K562 (cell line): ENCODE measurements at regions not wholly inside any gene's neighbourhood (a gene's known extent, or its start where the extent isn't known, plus 50 kb on each side); places are given as distances from the start of the nearest gene placed in this dataset.

Source experiments
- ATAC-seq: fragments of 200-7000 bp; cut with Tn5 transposase; 3 replicates; pipeline ENCODE4 v1.9.1; 2020; ENCODE audit warnings: moderate library complexity
- BruUV-seq: library from RNA; stranded (reverse); fragments of 400-500 nt; replicated peaks from 2 replicates; lab custom pipeline; 2021; lab: Mats Ljungman, UMichigan
- CTCF ChIA-PET: fragments of 300-600 bp; formaldehyde crosslinking; extraction: SDS; loops from one replicate; lab custom pipeline; 2021; ENCODE audit warnings: low intra/inter-chr PET ratio; lab: Yijun Ruan, JAX
- POLR2A ChIA-PET: fragments of 300-600, 350-650 bp; sonication (Branson Sonifier 250); formaldehyde crosslinking; extraction: SDS; loops from one replicate; lab custom pipeline; 2021; ENCODE audit warnings: antibody characterized with exemption, inconsistent platforms; lab: Yijun Ruan, JAX
- DNase-seq, 4 experiments: peaks; one replicate each; pipeline versions ENCODE4 v3.0.0 to v3.0.0-alpha.2; 2011 to 2018; ENCODE audit warnings: low spot score in 3 of 4, mixed read lengths in 3 of 4; ENCODE audit errors: extremely low read depth in 1 of 4
- FAIRE-seq: peaks from 2 replicates; lab custom pipeline; 2011; peaks lifted over from hg19 to GRCh38; lab: Jason Lieb, UNC
- H2AFZ ChIP-seq: 2 replicates; pipeline ENCODE4 v1.6.0; 2011; ENCODE audit warnings: low read depth, low read length, control low read depth, inconsistent platforms
- H3K27ac ChIP-seq: fragments of 200-600 bp; 3 replicates; pipeline ENCODE4 v1.8.0; 2011; ENCODE audit warnings: low read depth, mild to moderate bottlenecking, control low read depth, inconsistent platforms, low read length, moderate library complexity, mixed read lengths; ENCODE audit errors: extremely low read depth
- H3K27me3 ChIP-seq, 2 experiments: fragments of 300-600 bp in 1 of 2; 2 replicates in 1 of 2; 3 replicates in 1 of 2; pipeline versions ENCODE4 v1.6.0 to v1.8.0; 2011; ENCODE audit warnings: inconsistent platforms in 2 of 2, low read length in 2 of 2, mild to moderate bottlenecking in 1 of 2, mixed read lengths in 1 of 2, moderate library complexity in 1 of 2; ENCODE audit not compliant: control insufficient read depth in 2 of 2, insufficient read depth in 2 of 2
- H3K36me3 ChIP-seq: fragments of 300-600 bp; 3 replicates; pipeline ENCODE4 v1.8.0; 2011; ENCODE audit warnings: mild to moderate bottlenecking, low read length, inconsistent platforms; ENCODE audit not compliant: control insufficient read depth, insufficient read depth
- H3K4me1 ChIP-seq, 2 experiments: fragments of 200-600 bp in 1 of 2; replicated peaks in 1 of 2; 2 replicates in 1 of 2; 3 replicates in 1 of 2; pipeline versions ENCODE4 v1.5.1 to v1.8.0; 2011; ENCODE audit warnings: inconsistent platforms in 2 of 2, low read length in 2 of 2, mild to moderate bottlenecking in 1 of 2, mixed read lengths in 1 of 2, moderate library complexity in 1 of 2; ENCODE audit not compliant: control insufficient read depth in 2 of 2, insufficient read depth in 2 of 2
- H3K4me2 ChIP-seq: 2 replicates; pipeline ENCODE4 v1.6.1; 2011; ENCODE audit warnings: low read length, control low read depth, inconsistent platforms, mixed read lengths; ENCODE audit not compliant: insufficient read depth
- H3K4me3 ChIP-seq: fragments of 200-600 bp; sonication (generic), shearing (Covaris generic); 2 replicates; pipeline ENCODE4 v1.5.1; 2016; ENCODE audit warnings: control low read depth, inconsistent platforms
- H3K79me2 ChIP-seq: fragments of 200-600 bp; 3 replicates; pipeline ENCODE4 v1.8.0; 2011; ENCODE audit warnings: low read length, inconsistent platforms; ENCODE audit not compliant: control insufficient read depth, insufficient read depth
- H3K9ac ChIP-seq, 2 experiments: 2 replicates each; pipeline versions ENCODE4 v1.6.0 to v1.6.1; 2011; ENCODE audit warnings: low read depth in 2 of 2, low read length in 2 of 2, control low read depth in 1 of 2, inconsistent platforms in 1 of 2, mild to moderate bottlenecking in 1 of 2, mixed read lengths in 1 of 2; ENCODE audit not compliant: insufficient read depth in 1 of 2
- H3K9me1 ChIP-seq: one replicate; pipeline ENCODE4 v1.6.0; 2011; ENCODE audit warnings: inconsistent platforms, mild to moderate bottlenecking, low read length, moderate library complexity; ENCODE audit not compliant: control insufficient read depth, insufficient read depth
- H3K9me3 ChIP-seq: replicated peaks from 2 replicates; pipeline ENCODE4 v1.5.1; 2011; ENCODE audit warnings: low read depth, low read length, inconsistent platforms; ENCODE audit not compliant: control insufficient read depth, insufficient read depth
- H4K20me1 ChIP-seq: replicated peaks from 2 replicates; pipeline ENCODE4 v1.6.1; 2011; ENCODE audit warnings: low read length, inconsistent platforms, mixed read lengths; ENCODE audit not compliant: control insufficient read depth, insufficient read depth
- BCOR ChIP-seq: fragments of 450-650 bp; IDR thresholded peaks from 2 replicates; pipeline ENCODE4 v1.6.1; 2016
- EGR1 ChIP-seq: fragments of 450-650 bp; conservative IDR thresholded peaks from 2 replicates; pipeline ENCODE4 v1.6.1; 2017; ENCODE audit warnings: mild to moderate bottlenecking
- GTF2F1 ChIP-seq: IDR thresholded peaks from 2 replicates; pipeline ENCODE4 v1.6.1; 2011; ENCODE audit warnings: low read depth, low read length, improper control_type of control experiment
- NONO ChIP-seq, 2 experiments: fragments of 200-400 bp in 1 of 2; fragments of 450-650 bp in 1 of 2; formaldehyde crosslinking in 1 of 2; IDR thresholded peaks; 2 replicates each; pipeline ENCODE4 v1.6.1; 2017; ENCODE audit warnings: low read depth in 2 of 2, mild to moderate bottlenecking in 2 of 2, moderate library complexity in 2 of 2, low read length in 1 of 2
- NRF1 ChIP-seq, 2 experiments: fragments of 450-650 bp; IDR thresholded peaks in 1 of 2; conservative IDR thresholded peaks in 1 of 2; 2 replicates each; pipeline ENCODE4 v1.6.1; 2014; ENCODE audit warnings: mild to moderate bottlenecking in 2 of 2
- NUFIP1 ChIP-seq: fragments of 450-650 bp; IDR thresholded peaks from 2 replicates; pipeline ENCODE4 v1.6.1; 2018; ENCODE audit not compliant: partially characterized antibody
- PTRF ChIP-seq: fragments of 450-650 bp; IDR thresholded peaks from 2 replicates; pipeline ENCODE4 v1.6.1; 2016; ENCODE audit warnings: mild to moderate bottlenecking, missing genetic modification characterization, missing compliant biosample characterization
- RNF2 ChIP-seq: sonication (generic); IDR thresholded peaks from 2 replicates; pipeline ENCODE4 v1.6.1; 2016
- TFAM ChIP-seq: fragments of 250-450 bp; sonication (Bioruptor Pico); conservative IDR thresholded peaks from 2 replicates; pipeline ENCODE4 v1.5.0; 2021; ENCODE audit warnings: mild to moderate bottlenecking, moderate library complexity
- WGBS: fragments of 100-300 bp; shearing (Covaris generic); methylation state at CpG from one replicate; pipeline ENCODE4 v1.1.6; 2016; ENCODE audit warnings: low coverage, mixed read lengths; ENCODE audit not compliant: insufficient coverage; ENCODE audit errors: missing lambda C conversion rate; 5-methylcytosine and 5-hydroxymethylcytosine counted together
- in situ Hi-C: fragments of 300-500 bp; cut with MboI; formaldehyde crosslinking; loops from 4 replicates; pipeline ENCODE4 v1.15.0; 2018; ENCODE audit warnings: inconsistent platforms, mixed read lengths
- intact Hi-C: fragments of 100-400 bp; cut with micrococcal nuclease; formaldehyde crosslinking; loops from 2 replicates; pipeline ENCODE4 v1.14.2; 2022
- TF ChIP-seq, protein P1 (sequence below): fragments of 250-450 bp; sonication (Bioruptor Pico); IDR thresholded peaks from 2 replicates; pipeline ENCODE4 v1.8.0; 2021; ENCODE audit warnings: mild to moderate bottlenecking, moderate library complexity
- TF ChIP-seq, protein P2 (sequence below): fragments of 450-650 bp; formaldehyde crosslinking; IDR thresholded peaks from 2 replicates; pipeline ENCODE4 v1.4.0; 2022; ENCODE audit warnings: mild to moderate bottlenecking, moderate library complexity
- TF ChIP-seq, protein P3 (sequence below): fragments of 450-650 bp; IDR thresholded peaks from 2 replicates; pipeline ENCODE4 v1.6.1; 2016; ENCODE audit warnings: borderline replicate concordance

DNA sequence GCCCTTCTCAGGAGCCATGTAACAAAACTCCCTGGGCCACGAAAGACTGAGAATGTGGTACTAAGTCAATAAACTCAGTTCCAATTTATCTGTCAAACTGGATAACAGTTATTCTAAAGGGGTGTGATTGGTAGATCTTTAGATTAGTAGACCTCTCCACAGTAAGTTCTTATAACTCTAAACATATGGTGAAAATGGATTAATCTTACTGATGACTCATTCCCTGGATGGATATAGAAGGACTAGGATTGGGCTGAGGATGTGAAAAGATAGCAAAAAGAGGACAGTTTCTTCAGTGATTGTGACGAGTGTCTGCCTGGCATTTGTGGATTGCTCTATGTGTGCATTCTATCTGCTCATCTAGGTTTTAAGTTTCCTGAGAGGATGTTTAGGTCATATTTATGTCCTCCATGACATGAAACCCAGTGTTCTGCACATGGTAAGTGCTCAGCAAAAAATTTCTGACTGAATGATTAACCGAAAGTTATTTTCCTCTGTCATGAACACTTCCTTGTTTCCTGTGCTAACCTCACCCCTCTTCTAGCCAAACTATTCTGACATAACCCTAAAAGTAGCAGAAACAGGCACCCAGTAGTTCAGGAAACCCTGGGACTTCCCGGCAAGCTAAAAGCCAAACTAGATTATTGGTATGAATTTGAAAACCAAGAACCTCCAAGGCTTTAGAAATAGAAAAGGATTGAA lies 397.5 kb upstream of the PLXNA2 start:
- FAIRE-seq (no peak), DNase-seq (no peak)
- Histone ChIP-seq H3K36me3 (no peaks in the 10 kb centered on the region), H3K27ac (no peak overlapping the region), H3K9ac (no peak overlapping the region), H3K9me1 (no peaks in the 10 kb centered on the region), H3K4me3 (no peak overlapping the region), H2AFZ (no peak overlapping the region)
- intact Hi-C loops = no loop called here
- TF ChIP-seq NRF1 (conservative IDR thresholded peaks at IDR 0.05 in 1 of 2, IDR thresholded peaks at IDR 0.05 in 1 of 2) (no peak), NUFIP1 (no peak)
- TF ChIP-seq, all 486 proteins: peak for 0
- H3K4me2 ChIP-seq = no peak overlapping the region
- ChIA-PET POLR2A (no interaction called here), CTCF (no interaction called here)
- in situ Hi-C loops = no loop called here
- H3K79me2 ChIP-seq = no peaks in the 10 kb centered on the region
- no TSS peak for BruUV-seq
- H3K9me3 ChIP-seq = no peaks in the 10 kb centered on the region
- H3K4me1 ChIP-seq = no peaks in the 10 kb centered on the region
- ATAC-seq = no peak
- H3K27me3 ChIP-seq = no peaks in the 10 kb centered on the region
- H4K20me1 ChIP-seq = no peaks in the 10 kb centered on the region
- WGBS = 0% methylated on average over 4 of the region's 4 CpGs

DNA sequence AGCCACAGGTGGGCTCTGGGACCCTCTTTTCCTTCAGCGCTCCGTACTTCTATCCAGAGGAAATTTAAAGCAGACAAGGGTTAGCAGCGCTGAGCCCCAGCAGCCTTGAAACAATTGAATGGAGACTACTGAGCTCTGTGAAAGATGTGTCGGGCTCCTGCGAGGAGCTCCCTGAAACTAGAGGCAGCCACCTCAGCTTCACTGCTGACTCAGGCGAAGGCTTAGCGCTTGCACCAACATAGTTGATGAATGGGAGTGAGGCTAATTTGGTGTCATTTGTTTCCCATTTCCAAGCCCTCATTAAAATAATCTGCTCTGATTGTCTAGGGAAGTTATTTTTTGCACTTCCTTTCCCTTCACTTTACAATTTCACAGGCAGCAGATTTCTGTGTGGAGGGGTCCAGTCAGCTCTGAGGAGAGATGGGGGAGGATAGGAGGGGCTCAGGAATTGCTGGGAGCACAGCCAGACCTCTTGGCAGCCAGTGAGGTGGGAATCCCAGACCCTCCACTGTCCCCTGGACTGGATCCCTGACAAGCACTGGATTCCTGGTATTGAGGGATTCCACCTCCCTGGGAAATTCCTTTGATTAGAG lies 398.9 kb upstream of the PLXNA2 start:
- intact Hi-C loops (no loop called here), in situ Hi-C loops (no loop called here)
- FAIRE-seq (no peak), ATAC-seq (no peak), DNase-seq (no peak)
- Histone ChIP-seq H3K4me2 (no peak overlapping the region), H4K20me1 (no peaks in the 10 kb centered on the region), H3K27ac (no peak overlapping the region), H3K27me3 (no peaks in the 10 kb centered on the region), H3K79me2 (no peaks in the 10 kb centered on the region), H3K9ac (no peak overlapping the region), H3K9me3 (no peaks in the 10 kb centered on the region), H3K9me1 (no peaks in the 10 kb centered on the region), H3K36me3 (no peaks in the 10 kb centered on the region), H3K4me1 (no peaks in the 10 kb centered on the region), H3K4me3 (no peak overlapping the region), H2AFZ (no peak overlapping the region)
- ChIA-PET POLR2A (no interaction called here), CTCF (no interaction called here)
- 2% methylated on average over 7 of the region's 7 CpGs for WGBS
- no peak for TF ChIP-seq TFAM
- TF ChIP-seq, protein P1, sequence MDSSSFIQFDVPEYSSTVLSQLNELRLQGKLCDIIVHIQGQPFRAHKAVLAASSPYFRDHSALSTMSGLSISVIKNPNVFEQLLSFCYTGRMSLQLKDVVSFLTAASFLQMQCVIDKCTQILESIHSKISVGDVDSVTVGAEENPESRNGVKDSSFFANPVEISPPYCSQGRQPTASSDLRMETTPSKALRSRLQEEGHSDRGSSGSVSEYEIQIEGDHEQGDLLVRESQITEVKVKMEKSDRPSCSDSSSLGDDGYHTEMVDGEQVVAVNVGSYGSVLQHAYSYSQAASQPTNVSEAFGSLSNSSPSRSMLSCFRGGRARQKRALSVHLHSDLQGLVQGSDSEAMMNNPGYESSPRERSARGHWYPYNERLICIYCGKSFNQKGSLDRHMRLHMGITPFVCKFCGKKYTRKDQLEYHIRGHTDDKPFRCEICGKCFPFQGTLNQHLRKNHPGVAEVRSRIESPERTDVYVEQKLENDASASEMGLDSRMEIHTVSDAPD (CRISPR knock-in tag) = no peak
- TF ChIP-seq NONO (IDR thresholded peaks at IDR 0.05; ENCODE audit: low read depth in 2 of 2, low read length in 1 of 2) = no peak
- no peak for TF ChIP-seq GTF2F1
- no peak for TF ChIP-seq EGR1
- no peak for TF ChIP-seq PTRF (tag)
- TF ChIP-seq BCOR = no peak
- no peak for TF ChIP-seq RNF2
- TF ChIP-seq, protein P2, sequence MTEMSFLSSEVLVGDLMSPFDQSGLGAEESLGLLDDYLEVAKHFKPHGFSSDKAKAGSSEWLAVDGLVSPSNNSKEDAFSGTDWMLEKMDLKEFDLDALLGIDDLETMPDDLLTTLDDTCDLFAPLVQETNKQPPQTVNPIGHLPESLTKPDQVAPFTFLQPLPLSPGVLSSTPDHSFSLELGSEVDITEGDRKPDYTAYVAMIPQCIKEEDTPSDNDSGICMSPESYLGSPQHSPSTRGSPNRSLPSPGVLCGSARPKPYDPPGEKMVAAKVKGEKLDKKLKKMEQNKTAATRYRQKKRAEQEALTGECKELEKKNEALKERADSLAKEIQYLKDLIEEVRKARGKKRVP = no peak
- TF ChIP-seq, protein P3, sequence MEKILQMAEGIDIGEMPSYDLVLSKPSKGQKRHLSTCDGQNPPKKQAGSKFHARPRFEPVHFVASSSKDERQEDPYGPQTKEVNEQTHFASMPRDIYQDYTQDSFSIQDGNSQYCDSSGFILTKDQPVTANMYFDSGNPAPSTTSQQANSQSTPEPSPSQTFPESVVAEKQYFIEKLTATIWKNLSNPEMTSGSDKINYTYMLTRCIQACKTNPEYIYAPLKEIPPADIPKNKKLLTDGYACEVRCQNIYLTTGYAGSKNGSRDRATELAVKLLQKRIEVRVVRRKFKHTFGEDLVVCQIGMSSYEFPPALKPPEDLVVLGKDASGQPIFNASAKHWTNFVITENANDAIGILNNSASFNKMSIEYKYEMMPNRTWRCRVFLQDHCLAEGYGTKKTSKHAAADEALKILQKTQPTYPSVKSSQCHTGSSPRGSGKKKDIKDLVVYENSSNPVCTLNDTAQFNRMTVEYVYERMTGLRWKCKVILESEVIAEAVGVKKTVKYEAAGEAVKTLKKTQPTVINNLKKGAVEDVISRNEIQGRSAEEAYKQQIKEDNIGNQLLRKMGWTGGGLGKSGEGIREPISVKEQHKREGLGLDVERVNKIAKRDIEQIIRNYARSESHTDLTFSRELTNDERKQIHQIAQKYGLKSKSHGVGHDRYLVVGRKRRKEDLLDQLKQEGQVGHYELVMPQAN = no peak
- no TSS peak for BruUV-seq
